ENCODE measurements at regions not wholly inside any gene's neighbourhood (a gene's known extent, or its start where the extent isn't known, plus 50 kb on each side); places are given as distances from the start of the nearest gene placed in this dataset.

DNA sequence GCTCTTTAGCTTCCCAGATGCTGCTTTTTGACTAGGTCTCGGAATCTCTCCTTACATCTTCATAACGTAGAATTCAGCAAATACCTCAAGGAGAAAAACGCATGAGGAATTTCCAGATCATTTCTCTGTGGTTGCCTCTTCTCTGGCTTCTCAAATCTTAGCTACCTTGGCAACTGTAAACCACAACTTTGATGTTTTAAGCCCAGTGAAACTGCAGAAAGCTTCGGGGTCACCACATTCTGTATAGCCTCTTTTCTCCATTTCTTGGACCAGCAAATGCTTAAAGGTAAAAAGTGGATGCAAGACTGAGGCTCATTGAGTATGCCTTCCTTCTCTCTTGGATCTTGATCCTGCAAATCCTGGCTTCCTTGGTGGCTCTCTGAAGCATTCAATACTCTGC is 125.5 kb upstream of the FBXL4 start:
- DNase-seq (ENCODE audit: low spot score): no peak
- FAIRE-seq: no peak

DNA sequence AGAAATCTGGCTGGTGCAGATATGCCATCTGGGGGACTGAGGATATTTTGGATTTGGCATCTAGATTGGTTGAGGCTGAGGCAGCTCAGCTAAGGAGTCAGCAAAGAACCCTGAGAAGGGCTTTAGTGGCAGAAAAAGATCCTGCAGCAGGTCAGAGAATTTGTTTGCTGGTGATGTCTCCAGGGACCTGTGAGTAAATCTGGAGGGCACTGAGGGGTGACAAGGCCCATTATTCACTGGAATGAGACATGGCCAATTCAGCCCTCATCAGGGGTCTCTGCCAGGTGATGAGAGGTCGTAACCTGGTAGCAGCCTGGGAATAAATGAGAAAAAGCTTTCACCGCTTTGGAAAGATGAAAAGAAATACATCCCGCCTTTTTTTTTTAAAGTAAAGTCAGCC is 118.3 kb upstream of the FBXL4 start:
- DNase-seq (ENCODE audit: low spot score) (no peak), FAIRE-seq (no peak)

DNA sequence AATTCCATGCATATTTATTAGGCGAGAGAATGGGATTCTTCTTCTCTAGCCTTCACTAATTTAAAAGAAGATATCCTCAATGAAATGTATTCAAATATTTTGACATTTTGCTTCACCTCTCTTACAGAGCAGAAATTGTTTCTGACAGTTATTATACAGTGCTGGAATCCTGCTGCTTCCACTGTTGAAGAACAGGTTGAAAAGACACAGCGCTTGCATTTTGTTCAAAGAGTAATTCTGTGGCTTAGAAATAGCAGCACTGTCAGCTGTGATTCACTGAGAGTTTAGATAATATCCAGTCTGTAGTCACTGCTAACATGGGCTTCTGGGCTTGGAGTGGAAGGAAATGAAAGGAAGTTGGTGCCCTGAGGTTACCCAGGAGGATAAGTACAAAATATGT is 117.1 kb upstream of the FBXL4 start:
- DNase-seq (ENCODE audit: low spot score) (no peak), FAIRE-seq (no peak)

DNA sequence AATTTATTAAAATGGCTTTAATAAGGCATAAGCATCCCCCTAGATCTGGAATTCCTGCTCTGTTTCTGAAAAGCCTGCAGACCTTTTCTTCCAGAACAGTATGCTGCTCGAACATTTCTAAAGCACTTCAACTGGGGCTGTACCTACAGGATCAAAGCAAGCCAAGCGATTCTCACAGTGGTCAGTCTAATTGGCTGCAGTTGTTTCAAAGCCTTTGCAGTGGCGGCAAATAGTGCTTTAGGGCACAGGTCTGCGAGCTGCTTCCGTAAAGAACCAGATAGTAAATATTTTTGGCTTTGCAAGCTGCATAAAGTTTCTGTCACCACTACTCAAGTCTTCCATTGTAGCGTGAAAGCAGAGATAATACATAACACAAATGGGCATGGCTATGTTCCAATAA is 88.9 kb upstream of the FBXL4 start:
- DNase-seq (ENCODE audit: low spot score): no peak
- FAIRE-seq: no peak

DNA sequence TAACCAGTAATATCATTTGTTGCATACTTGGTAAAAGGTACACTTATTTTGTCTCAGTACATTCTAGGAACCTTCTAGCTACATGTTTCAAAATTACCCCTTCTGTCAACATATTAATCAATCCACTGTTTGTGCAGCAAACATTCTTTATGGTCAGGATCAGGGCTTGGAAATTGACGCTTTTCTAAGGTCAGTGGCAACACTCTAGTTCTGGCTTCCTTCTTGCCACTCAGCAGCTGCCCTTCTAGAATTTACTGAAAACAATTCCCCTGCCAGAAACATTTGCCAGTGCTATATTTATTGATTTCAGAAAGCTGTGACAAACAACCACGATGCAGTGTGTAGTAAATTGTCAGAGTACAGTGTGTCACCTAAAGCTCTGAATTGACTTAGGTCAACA is 84.7 kb upstream of the FBXL4 start:
- no peak for FAIRE-seq

DNA sequence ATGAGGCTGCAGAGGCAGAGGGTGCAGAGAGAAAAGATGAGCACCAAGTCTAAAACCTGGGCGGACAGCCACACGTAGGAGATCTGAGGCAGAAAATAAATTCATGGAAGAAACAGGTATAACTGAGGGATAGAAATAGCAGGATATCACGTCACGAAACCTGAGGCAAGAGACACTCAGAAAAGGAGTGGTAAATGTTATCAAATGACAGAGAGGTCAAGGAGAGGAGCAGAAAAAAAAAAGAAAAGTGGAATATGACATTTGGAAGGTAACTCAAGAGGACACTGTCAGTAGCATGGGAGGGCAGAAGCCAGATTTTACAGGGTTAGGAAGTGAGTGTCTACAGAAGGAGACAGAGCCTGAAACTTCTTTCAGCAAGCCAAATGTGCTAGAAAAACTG is 84.2 kb upstream of the FBXL4 start:
- no peak for FAIRE-seq

More for the DNA sequence above, 84.7 kb upstream of the FBXL4 start:
- no peak for DNase-seq (ENCODE audit: low spot score)

DNA sequence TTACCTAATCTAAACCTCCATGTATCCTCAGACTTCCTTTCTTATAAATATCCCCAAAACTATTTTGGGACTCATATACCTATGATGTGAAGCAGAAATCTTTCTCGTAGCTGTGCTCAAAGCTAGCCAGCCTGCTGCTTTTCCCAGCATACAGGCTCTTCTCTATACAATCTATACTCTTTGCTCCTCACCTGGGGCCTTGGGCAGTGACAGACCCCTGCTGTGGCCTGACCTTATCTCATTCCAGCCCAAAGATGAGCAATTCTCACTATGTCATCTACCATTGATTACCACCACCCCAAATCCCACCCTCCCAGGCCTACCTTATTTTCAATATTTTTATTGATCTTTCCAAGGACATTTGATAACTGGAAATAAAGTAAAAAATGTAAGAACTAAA is 83.2 kb upstream of the FBXL4 start:
- FAIRE-seq (no peak), DNase-seq (ENCODE audit: low spot score) (no peak)

More for the DNA sequence above, 84.2 kb upstream of the FBXL4 start:
- DNase-seq (ENCODE audit: low spot score): no peak

DNA sequence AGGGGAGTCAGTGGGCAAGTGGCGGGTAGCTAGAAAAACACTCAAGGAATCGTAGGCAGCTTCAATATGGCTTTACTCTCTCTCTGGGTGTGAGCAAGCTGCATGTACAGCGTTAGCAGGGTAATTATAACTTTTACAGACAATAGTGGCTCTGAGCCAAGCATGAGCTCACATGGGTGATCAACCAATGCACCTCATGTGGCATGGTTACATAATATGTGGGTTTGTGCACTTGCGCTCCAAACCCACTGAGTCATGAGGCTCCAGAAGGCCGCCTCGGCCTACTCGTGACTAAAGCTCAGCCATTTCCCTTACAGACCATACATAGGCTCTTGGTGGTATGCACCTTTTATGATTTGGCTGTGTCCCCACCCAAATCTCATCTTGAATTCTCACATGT is 78.4 kb upstream of the FBXL4 start:
- DNase-seq (ENCODE audit: low spot score): no peak
- FAIRE-seq: no peak

DNA sequence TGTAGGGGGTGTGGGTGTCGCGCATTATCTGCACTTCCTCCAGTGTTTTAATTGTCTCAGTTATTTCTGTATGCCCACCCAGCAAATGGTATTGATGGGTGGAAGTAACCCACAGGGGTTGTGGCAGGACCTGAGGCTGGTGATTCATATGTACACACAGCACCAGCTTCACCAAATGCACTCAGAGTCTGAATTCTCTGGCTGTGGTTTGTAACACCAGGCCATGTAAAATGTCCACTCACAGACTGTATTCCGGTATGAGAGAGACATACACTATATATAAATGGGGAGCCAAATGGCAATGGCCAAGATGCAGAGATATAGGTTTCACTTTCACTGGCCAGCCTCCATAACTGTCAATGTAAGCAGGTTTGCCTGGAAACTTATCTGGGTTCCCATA is 76.3 kb upstream of the FBXL4 start:
- FAIRE-seq: no peak
- DNase-seq (ENCODE audit: low spot score): no peak

DNA sequence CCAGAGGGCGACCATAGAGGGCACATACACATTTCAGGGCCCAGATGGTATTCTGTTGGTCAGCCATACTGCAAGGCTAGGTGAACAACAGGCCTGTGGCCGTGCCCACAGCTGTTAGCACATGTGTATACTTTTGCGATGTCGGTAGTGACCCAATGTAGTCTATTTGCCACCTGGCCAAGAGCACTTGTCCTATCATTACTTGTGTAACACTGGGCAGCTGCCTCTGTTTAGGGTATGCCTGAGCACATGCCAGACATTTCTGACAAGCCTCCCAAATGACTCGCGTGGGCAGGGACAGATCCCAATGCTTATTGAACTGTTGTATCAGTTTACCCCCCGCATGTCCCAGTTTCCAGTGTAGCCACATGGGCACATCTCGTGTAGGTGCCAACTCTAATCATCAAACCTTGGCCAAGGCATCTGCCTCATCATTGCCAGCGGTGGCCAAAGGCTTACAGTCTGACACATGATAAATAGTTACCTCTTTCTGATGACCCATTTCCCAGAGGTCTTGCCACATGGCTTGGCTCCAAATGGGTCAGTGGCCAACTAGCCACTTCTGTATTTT is 74.4 kb upstream of the FBXL4 start:
- FAIRE-seq: no peak
- no peak for DNase-seq (ENCODE audit: low spot score)

DNA sequence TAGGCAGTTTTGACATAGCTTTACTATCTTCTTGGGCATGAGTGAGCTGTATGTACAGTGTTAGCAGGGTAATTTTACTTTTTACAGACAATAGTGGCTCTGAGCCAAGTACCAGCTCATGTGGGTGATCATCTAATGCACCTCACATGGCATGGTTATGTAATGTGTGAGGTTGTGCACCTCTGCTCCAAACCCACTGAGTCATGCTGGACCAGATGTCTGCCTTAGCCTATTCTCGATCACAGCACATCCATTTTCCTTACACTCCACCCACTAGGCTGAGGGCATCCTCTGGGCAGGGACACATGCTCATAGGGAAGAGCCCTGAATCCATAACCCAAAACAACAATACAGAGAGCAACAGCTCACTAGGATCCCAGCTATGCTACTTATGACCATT is 71.6 kb upstream of the FBXL4 start:
- peak; percentile 27 for DNase-seq (ENCODE audit: low spot score)
- FAIRE-seq: no peak

DNA sequence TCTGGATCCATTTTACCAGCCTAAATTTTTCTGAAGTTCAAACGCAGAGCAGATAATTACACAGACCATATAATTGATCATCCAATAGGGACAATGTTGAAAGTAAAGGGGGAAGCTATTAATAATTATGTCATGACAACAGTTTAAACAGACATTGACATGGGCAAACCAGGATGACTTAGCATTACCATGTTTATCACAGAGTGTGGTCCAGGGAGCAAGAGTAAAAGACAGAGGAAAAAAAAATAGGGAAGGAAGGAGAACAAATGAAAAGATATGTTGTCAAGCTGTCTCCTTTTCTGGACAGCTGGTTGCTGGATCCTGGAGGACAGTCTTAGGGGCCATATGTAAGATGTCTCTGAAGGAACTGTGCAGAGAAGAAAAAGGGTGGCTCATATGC is 69.4 kb upstream of the FBXL4 start:
- DNase-seq (ENCODE audit: low spot score) (no peak), FAIRE-seq (no peak)

DNA sequence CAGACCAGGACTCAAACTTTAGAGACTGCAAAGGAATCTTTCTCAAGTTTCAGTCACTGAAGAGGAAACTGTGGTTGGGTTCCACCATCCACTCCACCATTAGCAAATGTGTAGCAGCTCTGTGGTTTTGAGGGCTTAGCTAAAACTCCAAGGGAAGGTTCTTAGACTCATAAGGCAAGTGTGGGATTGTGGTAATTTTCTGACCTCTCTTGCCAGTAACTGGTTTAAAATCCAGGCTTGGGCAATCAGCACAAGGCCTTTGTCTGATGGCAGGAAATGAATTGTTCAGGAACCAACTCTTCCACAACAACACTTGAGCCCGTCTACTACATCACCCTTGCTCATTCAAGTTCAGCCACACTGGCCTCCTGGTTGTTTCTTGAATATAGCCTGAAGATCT is 68.6 kb upstream of the FBXL4 start:
- FAIRE-seq (peak; percentile 96), DNase-seq (ENCODE audit: low spot score) (peak; percentile 88)

DNA sequence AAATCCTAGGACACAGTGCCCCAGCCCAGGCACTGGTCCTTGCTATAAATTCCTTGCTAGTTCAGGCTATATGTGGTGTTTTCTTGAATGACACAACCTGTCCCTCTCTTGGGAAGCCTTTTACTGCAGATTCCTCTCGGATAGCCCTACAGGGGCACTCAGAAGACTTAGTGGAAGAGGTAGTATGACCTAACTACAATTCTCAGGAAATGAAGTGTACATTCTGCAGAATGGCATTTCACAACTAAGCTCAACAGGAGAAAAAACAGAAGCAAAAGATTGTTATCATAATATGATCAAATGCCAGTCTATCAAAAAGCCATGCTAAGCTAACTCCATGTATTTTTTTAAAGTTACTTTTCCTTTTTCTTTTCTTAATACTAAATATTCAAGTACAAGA is 66.3 kb upstream of the FBXL4 start:
- FAIRE-seq: peak; percentile 5
- peak; percentile 52 for DNase-seq (ENCODE audit: low spot score)

DNA sequence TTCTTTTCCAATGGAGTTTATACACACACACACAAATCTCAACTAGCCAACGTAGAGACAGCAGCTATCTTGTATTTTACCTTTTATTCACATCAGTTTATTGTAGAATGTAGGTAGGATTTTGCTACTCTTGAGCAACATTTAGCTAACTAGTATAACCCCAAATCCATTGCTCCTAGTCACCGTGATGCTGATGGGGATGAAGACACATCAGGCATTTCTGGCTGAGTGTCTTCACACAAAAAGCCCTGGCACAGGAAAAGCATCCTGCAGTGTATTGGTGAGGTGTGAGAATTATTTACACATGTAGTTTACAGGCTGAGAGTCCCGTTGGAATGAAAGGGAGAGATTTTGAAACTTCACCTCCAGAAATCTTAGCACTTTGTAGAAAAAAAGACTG is 65.9 kb upstream of the FBXL4 start:
- DNase-seq (ENCODE audit: low spot score) (peak; percentile 45), FAIRE-seq (no peak)

DNA sequence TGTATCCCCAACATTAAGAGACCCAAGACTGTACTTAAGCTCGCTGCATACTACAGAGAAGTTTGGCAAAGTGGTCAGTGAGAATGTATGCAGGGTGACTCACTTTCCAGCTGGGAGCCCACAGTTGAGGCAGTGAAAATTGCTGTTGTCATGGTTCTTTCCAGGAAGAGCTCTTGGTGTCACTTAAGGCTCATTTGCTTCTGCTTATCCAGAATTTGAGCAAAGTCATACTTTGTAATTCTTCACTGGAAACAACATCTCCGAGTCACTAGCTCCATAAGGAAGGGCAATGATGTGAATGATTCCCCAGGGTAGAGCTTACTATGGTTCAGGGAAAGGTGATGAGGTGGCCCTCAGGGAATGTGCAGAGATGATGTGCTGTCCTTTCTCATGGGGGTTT is 65.4 kb upstream of the FBXL4 start:
- FAIRE-seq (peak; percentile 98), DNase-seq (ENCODE audit: low spot score) (peak; percentile 98)

DNA sequence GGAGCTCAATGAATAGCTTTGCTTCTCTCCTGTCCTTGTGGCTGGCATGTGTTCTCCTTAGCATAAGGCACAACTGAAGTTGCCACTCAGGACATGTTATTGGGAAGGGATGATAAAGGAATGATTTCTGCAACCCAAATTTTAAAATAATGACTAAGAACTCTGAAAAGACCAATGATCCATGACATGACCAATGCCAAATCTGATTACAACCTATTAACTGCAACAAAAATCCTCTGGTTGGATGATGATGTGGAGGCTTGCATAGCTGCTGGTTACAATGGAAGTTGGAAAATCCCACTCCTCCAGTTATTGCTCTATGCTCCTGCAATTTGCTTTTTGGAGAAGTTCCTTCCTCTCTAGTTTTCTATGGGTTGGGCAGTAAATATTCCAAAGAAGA is 63.4 kb upstream of the FBXL4 start:
- DNase-seq (ENCODE audit: low spot score): peak; percentile 57
- FAIRE-seq: peak; percentile 73

DNA sequence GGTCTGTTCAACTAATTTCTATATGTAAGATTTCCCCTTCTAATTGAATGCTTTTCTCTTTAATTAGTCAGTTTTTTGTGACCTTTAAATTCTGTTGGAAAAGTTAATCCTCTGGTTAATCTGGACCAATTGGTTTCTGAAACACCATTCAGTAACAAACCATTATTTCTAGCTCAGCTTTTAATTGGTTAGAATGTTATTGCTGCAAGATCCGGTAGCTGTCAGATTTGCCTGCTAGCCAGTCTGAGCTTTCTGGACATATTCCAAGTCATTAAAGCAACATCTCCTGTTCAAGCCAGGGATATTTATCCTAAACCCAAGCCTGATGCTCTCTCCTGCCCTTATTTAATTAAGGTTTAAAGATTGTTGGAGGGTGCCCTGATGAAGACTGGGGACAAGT is 55.1 kb upstream of the FBXL4 start:
- DNase-seq (ENCODE audit: low spot score): no peak
- no peak for FAIRE-seq

DNA sequence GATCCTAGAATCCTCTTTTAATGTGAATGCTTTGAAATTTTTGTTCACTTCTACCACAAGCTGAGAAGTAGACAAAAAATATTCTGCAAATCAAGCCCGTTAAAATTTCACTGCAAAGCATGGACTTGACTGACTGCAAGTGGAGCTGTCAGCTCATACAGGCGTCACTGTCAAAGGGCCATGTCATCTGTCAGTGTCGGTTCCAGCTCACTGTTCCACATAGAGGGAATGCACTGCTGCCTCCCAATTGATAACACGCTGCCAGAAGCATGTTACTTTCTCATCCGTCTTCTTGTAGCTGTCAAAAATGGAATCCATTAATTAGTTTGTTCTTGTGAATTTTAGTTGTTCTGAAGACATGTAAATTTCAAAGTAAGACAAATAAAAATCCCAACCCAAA is 50.4 kb upstream of the FBXL4 start:
- FAIRE-seq (no peak), DNase-seq (ENCODE audit: low spot score) (no peak)

All from RCC 7860 (cell line).